Activated naive CD8-positive, alpha-beta T cell (primary cell): ENCODE measurements at regions not wholly inside any gene's neighbourhood (a gene's known extent, or its start where the extent isn't known, plus 50 kb on each side); places are given as distances from the start of the nearest gene placed in this dataset.
"Not testable (repeated sequence)": the region's sequence is repeated elsewhere in the genome, so short reads cannot be mapped to it uniquely, and the experiment has no call there.

Source experiments
- H3K27ac Mint-ChIP-seq: one replicate; pipeline ENCODE4 v1.8.0; 2021; ENCODE audit warnings: mixed read lengths
- H3K27me3 Mint-ChIP-seq: one replicate; pipeline ENCODE4 v1.8.0; 2021; ENCODE audit warnings: mixed read lengths
- H3K36me3 Mint-ChIP-seq: one replicate; pipeline ENCODE4 v1.8.0; 2021; ENCODE audit warnings: mixed read lengths
- H3K4me1 Mint-ChIP-seq: one replicate; pipeline ENCODE4 v1.8.0; 2021; ENCODE audit warnings: low read depth, mixed read lengths
- H3K4me3 Mint-ChIP-seq: one replicate; pipeline ENCODE4 v1.8.0; 2021; ENCODE audit warnings: mild to moderate bottlenecking, mixed read lengths
- H3K9me3 Mint-ChIP-seq: one replicate; pipeline ENCODE4 v1.8.0; 2021; ENCODE audit warnings: low read depth, mixed read lengths

- H3K4me3 Mint-ChIP-seq: no peak overlapping the region
- H3K9me3 Mint-ChIP-seq: no peaks in the 10 kb centered on the region
- H3K27me3 Mint-ChIP-seq: no peaks in the 10 kb centered on the region
- H3K27ac Mint-ChIP-seq: no peak overlapping the region
- no peaks in the 10 kb centered on the region for H3K4me1 Mint-ChIP-seq
- H3K36me3 Mint-ChIP-seq: no peaks in the 10 kb centered on the region
These were observed 158.1 kb downstream of the CETN3 start for GRCh38 chr5:90251447-90251846.

- no peaks in the 10 kb centered on the region for H3K27me3 Mint-ChIP-seq
- no peaks in the 10 kb centered on the region for H3K9me3 Mint-ChIP-seq
- no peak overlapping the region for H3K4me3 Mint-ChIP-seq
These were observed 160.9 kb downstream of the CETN3 start for GRCh38 chr5:90248640-90249039.

GRCh38 chr5:90243848-90244247 lies 165.7 kb downstream of the CETN3 start:
- not testable (repeated sequence) for H3K36me3 Mint-ChIP-seq, H3K27me3 Mint-ChIP-seq, H3K27ac Mint-ChIP-seq, H3K4me3 Mint-ChIP-seq, H3K9me3 Mint-ChIP-seq, H3K4me1 Mint-ChIP-seq

More at GRCh38 chr5:90248640-90249039, 160.9 kb downstream of the CETN3 start:
- H3K27ac Mint-ChIP-seq: no peak overlapping the region
- no peaks in the 10 kb centered on the region for H3K4me1 Mint-ChIP-seq
- no peaks in the 10 kb centered on the region for H3K36me3 Mint-ChIP-seq

GRCh38 chr5:90233476-90233875 lies 176.1 kb downstream of the CETN3 start:
- H3K27me3 Mint-ChIP-seq: peaks cover 2% of the 10 kb centered on the region
- H3K4me3 Mint-ChIP-seq: no peak overlapping the region
- no peaks in the 10 kb centered on the region for H3K4me1 Mint-ChIP-seq
- H3K27ac Mint-ChIP-seq: no peak overlapping the region
- H3K9me3 Mint-ChIP-seq: no peaks in the 10 kb centered on the region
- no peaks in the 10 kb centered on the region for H3K36me3 Mint-ChIP-seq

- Mint-ChIP-seq H3K27ac (no peak overlapping the region), H3K9me3 (no peaks in the 10 kb centered on the region), H3K4me1 (no peaks in the 10 kb centered on the region), H3K4me3 (no peak overlapping the region), H3K27me3 (no peaks in the 10 kb centered on the region), H3K36me3 (no peaks in the 10 kb centered on the region)
These were observed 177.9 kb downstream of the CETN3 start for GRCh38 chr5:90231688-90232087.

GRCh38 chr5:90227683-90228082 lies 181.9 kb downstream of the CETN3 start:
- Mint-ChIP-seq H3K4me3 (no peak overlapping the region), H3K27ac (no peak overlapping the region), H3K4me1 (no peaks in the 10 kb centered on the region), H3K36me3 (no peaks in the 10 kb centered on the region), H3K9me3 (no peaks in the 10 kb centered on the region), H3K27me3 (peaks cover 3% of the 10 kb centered on the region)

GRCh38 chr5:90226433-90227099 lies 183.0 kb downstream of the CETN3 start:
- H3K27ac Mint-ChIP-seq: no peak overlapping the region
- no peaks in the 10 kb centered on the region for H3K9me3 Mint-ChIP-seq
- H3K4me1 Mint-ChIP-seq: no peaks in the 10 kb centered on the region
- peaks cover 3% of the 10 kb centered on the region for H3K27me3 Mint-ChIP-seq
- H3K36me3 Mint-ChIP-seq: no peaks in the 10 kb centered on the region
- no peak overlapping the region for H3K4me3 Mint-ChIP-seq

GRCh38 chr5:90224342-90224741 lies 185.2 kb downstream of the CETN3 start:
- H3K9me3 Mint-ChIP-seq: no peaks in the 10 kb centered on the region
- H3K4me3 Mint-ChIP-seq: no peak overlapping the region
- peaks cover 3% of the 10 kb centered on the region for H3K27me3 Mint-ChIP-seq
- no peak overlapping the region for H3K27ac Mint-ChIP-seq
- H3K4me1 Mint-ChIP-seq: no peaks in the 10 kb centered on the region
- no peaks in the 10 kb centered on the region for H3K36me3 Mint-ChIP-seq

GRCh38 chr5:90223756-90224155 lies 185.8 kb downstream of the CETN3 start:
- no peaks in the 10 kb centered on the region for H3K4me1 Mint-ChIP-seq
- H3K27ac Mint-ChIP-seq: no peak overlapping the region
- H3K27me3 Mint-ChIP-seq: peaks cover 3% of the 10 kb centered on the region
- H3K9me3 Mint-ChIP-seq: no peaks in the 10 kb centered on the region
- H3K4me3 Mint-ChIP-seq: no peak overlapping the region
- H3K36me3 Mint-ChIP-seq: no peaks in the 10 kb centered on the region

GRCh38 chr5:90221951-90222350 lies 187.6 kb downstream of the CETN3 start:
- Mint-ChIP-seq H3K27me3 (peaks cover 3% of the 10 kb centered on the region), H3K4me3 (no peak overlapping the region), H3K4me1 (no peaks in the 10 kb centered on the region), H3K36me3 (no peaks in the 10 kb centered on the region), H3K27ac (no peak overlapping the region), H3K9me3 (no peaks in the 10 kb centered on the region)

GRCh38 chr5:90220554-90220953 lies 189.0 kb downstream of the CETN3 start:
- H3K9me3 Mint-ChIP-seq: peaks cover 4% of the 10 kb centered on the region
- H3K27me3 Mint-ChIP-seq: peaks cover 3% of the 10 kb centered on the region
- H3K4me1 Mint-ChIP-seq: no peaks in the 10 kb centered on the region
- H3K4me3 Mint-ChIP-seq: no peak overlapping the region
- no peak overlapping the region for H3K27ac Mint-ChIP-seq
- no peaks in the 10 kb centered on the region for H3K36me3 Mint-ChIP-seq

GRCh38 chr5:90214991-90215390 lies 194.6 kb downstream of the CETN3 start:
- no peaks in the 10 kb centered on the region for H3K36me3 Mint-ChIP-seq
- H3K27ac Mint-ChIP-seq: no peak overlapping the region
- no peaks in the 10 kb centered on the region for H3K27me3 Mint-ChIP-seq
- peaks cover 4% of the 10 kb centered on the region for H3K9me3 Mint-ChIP-seq
- H3K4me3 Mint-ChIP-seq: no peak overlapping the region
- H3K4me1 Mint-ChIP-seq: no peaks in the 10 kb centered on the region

- not testable (repeated sequence) for H3K36me3 Mint-ChIP-seq, H3K4me1 Mint-ChIP-seq, H3K27me3 Mint-ChIP-seq, H3K27ac Mint-ChIP-seq, H3K4me3 Mint-ChIP-seq, H3K9me3 Mint-ChIP-seq
These were observed 201.2 kb downstream of the CETN3 start for GRCh38 chr5:90208323-90208722.

- Mint-ChIP-seq H3K4me3 (no peak overlapping the region), H3K9me3 (peaks cover 10% of the 10 kb centered on the region), H3K27me3 (no peaks in the 10 kb centered on the region), H3K27ac (no peak overlapping the region), H3K4me1 (no peaks in the 10 kb centered on the region), H3K36me3 (no peaks in the 10 kb centered on the region)
These were observed 207.6 kb downstream of the CETN3 start for GRCh38 chr5:90201923-90202322.

GRCh38 chr5:90193185-90193822 lies 216.3 kb downstream of the CETN3 start:
- no peak overlapping the region for H3K27ac Mint-ChIP-seq
- H3K9me3 Mint-ChIP-seq: no peaks in the 10 kb centered on the region
- H3K36me3 Mint-ChIP-seq: no peaks in the 10 kb centered on the region
- peaks cover 5% of the 10 kb centered on the region for H3K27me3 Mint-ChIP-seq
- no peak overlapping the region for H3K4me3 Mint-ChIP-seq
- no peaks in the 10 kb centered on the region for H3K4me1 Mint-ChIP-seq
